Vagina (tissue), 2 donors: ENCODE measurements at regions not wholly inside any gene's neighbourhood (a gene's known extent, or its start where the extent isn't known, plus 50 kb on each side); places are given as distances from the start of the nearest gene placed in this dataset.

Experiments used
- DNase-seq, 2 donors: peaks; one replicate each; pipeline ENCODE4 v3.0.0-alpha.2; 2017; ENCODE audit errors: extremely low spot score in 2 of 2
- H3K27ac ChIP-seq: fragments of 200-600 bp; sonication (generic); one replicate; pipeline ENCODE4 v1.5.1; 2019
- H3K27me3 ChIP-seq: fragments of 200-600 bp; sonication (generic); one replicate; pipeline ENCODE4 v1.5.1; 2019
- H3K36me3 ChIP-seq, 2 donors: fragments of 200-600 bp; sonication (generic); one replicate each; pipeline ENCODE4 v1.5.1; 2017 to 2019
- H3K4me1 ChIP-seq: fragments of 200-600 bp; sonication (generic); one replicate; pipeline ENCODE4 v1.5.1; 2019
- H3K4me3 ChIP-seq, 2 donors: fragments of 200-600 bp; sonication (generic); 1 replicate in 1 of 2; 2 replicates in 1 of 2; pipeline ENCODE4 v1.5.1; 2016 to 2019
- H3K9me3 ChIP-seq: fragments of 200-600 bp; sonication (generic); one replicate; pipeline ENCODE4 v1.5.1; 2019
- CTCF ChIP-seq, 3 experiments: fragments of 450-650 bp in 2 of 3; fragments of 200-600 bp in 1 of 3; sonication (generic) in 1 of 3; IDR thresholded peaks; one replicate each; pipeline ENCODE4 v1.5.1; 2017 to 2019; ENCODE audit warnings: antibody characterized with exemption in 3 of 3, mild to moderate bottlenecking in 2 of 3, moderate library complexity in 2 of 3
- POLR2A ChIP-seq, 2 donors: fragments of 450-650 bp; IDR thresholded peaks; one replicate each; pipeline ENCODE4 v1.6.1; 2017; ENCODE audit warnings: antibody characterized with exemption in 2 of 2, mild to moderate bottlenecking in 2 of 2, moderate library complexity in 2 of 2
- POLR2AphosphoS5 ChIP-seq, 2 donors: sonication (generic); formaldehyde crosslinking; IDR thresholded peaks; one replicate each; pipeline ENCODE4 v1.9.0; 2017; ENCODE audit warnings: antibody characterized with exemption in 2 of 2, mild to moderate bottlenecking in 2 of 2, low read depth in 1 of 2; ENCODE audit not compliant: insufficient read depth in 1 of 2
- intact Hi-C: fragments of 100-400 bp; cut with DNase I; formaldehyde crosslinking; loops from one replicate; pipeline ENCODE4 v1.15.1; 2023

- Histone ChIP-seq H3K27ac (no peak overlapping the region), H3K9me3 (no peaks in the 10 kb centered on the region), H3K36me3 (no peaks in the 10 kb centered on the region), H3K4me1 (no peaks in the 10 kb centered on the region), H3K4me3 (no peak overlapping the region), H3K27me3 (no peaks in the 10 kb centered on the region)
- TF ChIP-seq CTCF (IDR thresholded peaks at IDR 0.05), result no peak
- peak in 1 of 2 donors; percentile 72 for DNase-seq
- intact Hi-C loops, result no loop called here
Observed at GRCh38 chr6:1124885-1125284, 187.0 kb upstream of the FOXQ1 start.

GRCh38 chr6:1123386-1124375 lies 188.2 kb upstream of the FOXQ1 start:
- H3K27ac ChIP-seq, result no peak overlapping the region
- TF ChIP-seq CTCF (IDR thresholded peaks at IDR 0.05) (no peak), POLR2AphosphoS5 (IDR thresholded peaks at IDR 0.05; ENCODE audit: insufficient read depth in 1 of 2, low read depth in 1 of 2) (no peak), POLR2A (IDR thresholded peaks at IDR 0.05) (no peak)
- no peaks in the 10 kb centered on the region for H3K27me3 ChIP-seq
- H3K36me3 ChIP-seq, result no peaks in the 10 kb centered on the region
- no peak overlapping the region for H3K4me3 ChIP-seq
- no peaks in the 10 kb centered on the region for H3K9me3 ChIP-seq
- peak; percentile 25 to 80 for DNase-seq
- H3K4me1 ChIP-seq, result no peaks in the 10 kb centered on the region
- intact Hi-C loops, result no loop called here

- DNase-seq, result peak; percentile 76 to 81
- intact Hi-C loops, result no loop called here
- H3K4me1 ChIP-seq, result no peaks in the 10 kb centered on the region
Observed at GRCh38 chr6:1122083-1122482, 189.8 kb upstream of the FOXQ1 start.

GRCh38 chr6:1118287-1118647 lies 193.6 kb upstream of the FOXQ1 start:
- no peak for TF ChIP-seq CTCF (IDR thresholded peaks at IDR 0.05)
- TF ChIP-seq POLR2AphosphoS5 (IDR thresholded peaks at IDR 0.05; ENCODE audit: insufficient read depth in 1 of 2, low read depth in 1 of 2), result no peak
- no peak for TF ChIP-seq POLR2A (IDR thresholded peaks at IDR 0.05)
- no peaks in the 10 kb centered on the region for H3K36me3 ChIP-seq
- DNase-seq, result no peak
- no peaks in the 10 kb centered on the region for H3K9me3 ChIP-seq
- H3K27me3 ChIP-seq, result no peaks in the 10 kb centered on the region
- H3K27ac ChIP-seq, result no peak overlapping the region
- H3K4me3 ChIP-seq, result no peak overlapping the region
- peaks cover 11% of the 10 kb centered on the region for H3K4me1 ChIP-seq
- intact Hi-C loops, result no loop called here

More at GRCh38 chr6:1122083-1122482, 189.8 kb upstream of the FOXQ1 start:
- no peaks in the 10 kb centered on the region for H3K9me3 ChIP-seq
- no peaks in the 10 kb centered on the region for H3K36me3 ChIP-seq
- TF ChIP-seq POLR2AphosphoS5 (IDR thresholded peaks at IDR 0.05; ENCODE audit: insufficient read depth in 1 of 2, low read depth in 1 of 2) (no peak), POLR2A (IDR thresholded peaks at IDR 0.05) (no peak), CTCF (IDR thresholded peaks at IDR 0.05) (no peak)
- no peak overlapping the region for H3K4me3 ChIP-seq
- no peak overlapping the region for H3K27ac ChIP-seq
- H3K27me3 ChIP-seq, result no peaks in the 10 kb centered on the region
